ENCODE measurements at regions not wholly inside any gene's neighbourhood (a gene's known extent, or its start where the extent isn't known, plus 50 kb on each side); places are given as distances from the start of the nearest gene placed in this dataset.

- intact Hi-C loops (cut with DNase I): no loop called here
- DNase-seq (no peak), ATAC-seq (ENCODE audit: poor library complexity) (no peak)
Observed at GRCh38 chr7:88386665-88387156, 80.0 kb upstream of the STEAP4 start.

GRCh38 chr7:88377434-88377833, 70.7 kb upstream of the STEAP4 start:
- DNase-seq (no peak), ATAC-seq (ENCODE audit: poor library complexity) (no peak)
- intact Hi-C loops (cut with DNase I): no loop called here

DNA sequence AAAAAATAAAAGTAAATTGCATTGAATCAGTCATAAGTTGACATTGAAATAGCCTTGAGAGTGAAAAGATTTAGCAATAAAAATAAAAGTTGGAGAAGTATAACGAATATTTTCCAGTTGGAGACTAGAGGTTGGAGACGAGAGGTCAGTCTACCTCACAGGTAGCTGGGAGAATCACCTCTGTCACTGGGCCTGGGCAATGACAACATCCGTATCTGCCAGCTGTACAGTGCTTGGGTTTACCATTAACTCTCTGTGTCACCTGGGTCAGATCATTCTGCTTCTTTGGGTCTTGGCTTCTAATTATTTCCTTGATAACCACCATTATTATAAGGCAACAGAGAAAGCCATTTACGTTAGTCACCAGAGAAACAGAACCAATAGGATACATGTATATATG, 62.0 kb upstream of the STEAP4 start:
- ATAC-seq (ENCODE audit: poor library complexity): no peak
- intact Hi-C loops (cut with DNase I): no loop called here
- no peak for DNase-seq

- no peak for ATAC-seq (ENCODE audit: poor library complexity)
- intact Hi-C loops (cut with DNase I): no loop called here
Observed at GRCh38 chr7:88366845-88367244, 60.2 kb upstream of the STEAP4 start.

GRCh38 chr7:88363869-88364268, 57.2 kb upstream of the STEAP4 start:
- intact Hi-C loops (cut with DNase I): no loop called here
- ATAC-seq (ENCODE audit: poor library complexity) (no peak), DNase-seq (no peak)

More at GRCh38 chr7:88366845-88367244, 60.2 kb upstream of the STEAP4 start:
- DNase-seq: no peak

DNA sequence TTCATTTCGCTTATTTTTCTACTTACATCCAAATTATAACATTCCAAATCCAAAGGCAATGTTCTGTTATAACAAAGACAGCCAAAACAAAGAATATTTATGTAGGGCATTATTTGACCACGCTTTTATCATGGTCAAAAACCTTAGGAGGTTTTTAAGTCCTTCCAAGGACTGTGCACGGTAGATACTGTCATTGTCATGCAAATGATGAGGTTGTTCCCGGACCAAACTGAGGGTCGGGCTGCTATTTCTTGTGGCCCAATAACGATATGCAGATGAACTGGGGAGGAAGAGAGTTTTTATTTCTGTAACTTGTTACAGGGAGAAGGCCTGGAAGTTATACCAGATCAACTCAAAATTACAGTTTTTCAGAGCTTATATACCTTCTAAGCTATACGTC, 56.6 kb upstream of the STEAP4 start:
- no peak for DNase-seq
- intact Hi-C loops (cut with DNase I): no loop called here
- no peak for ATAC-seq (ENCODE audit: poor library complexity)

DNA sequence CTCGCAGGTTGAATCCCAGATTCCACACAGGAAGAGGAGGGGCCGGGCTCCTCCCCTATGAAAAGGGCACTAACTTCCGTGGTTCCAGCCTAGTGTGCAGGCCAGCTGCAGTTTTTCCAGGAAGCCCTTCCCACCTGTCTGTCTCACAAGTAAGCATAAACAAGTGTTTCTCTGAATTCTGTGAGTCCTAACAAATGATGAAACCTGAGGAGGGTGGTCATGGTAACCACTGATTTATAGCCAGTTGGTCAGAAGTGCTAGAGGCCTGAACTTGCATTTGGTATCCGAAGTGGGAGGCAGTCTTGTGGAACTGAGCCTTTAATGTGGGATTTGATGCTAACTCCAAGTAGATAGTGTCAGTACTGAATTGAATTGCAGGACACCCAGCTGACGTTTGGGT, 54.7 kb upstream of the STEAP4 start:
- ATAC-seq (ENCODE audit: poor library complexity) (no peak), DNase-seq (no peak)
- intact Hi-C loops (cut with DNase I): no loop called here

GRCh38 chr7:88358881-88359280, 52.2 kb upstream of the STEAP4 start:
- intact Hi-C loops (cut with DNase I): loop anchor here (2.0 kb wide), 1 partner anchor 116 kb away; no protein-coding TSS in a partner anchor
- no peak for ATAC-seq (ENCODE audit: poor library complexity)
- DNase-seq: no peak

GRCh38 chr7:88358526-88358838, 51.8 kb upstream of the STEAP4 start:
- intact Hi-C loops (cut with DNase I): loop anchor here (2.0 kb wide), 1 partner anchor 116 kb away; no protein-coding TSS in a partner anchor
- no peak for DNase-seq
- no peak for ATAC-seq (ENCODE audit: poor library complexity)

- ATAC-seq (ENCODE audit: poor library complexity): peak; percentile 97
- intact Hi-C loops (cut with DNase I): loop anchor here (2.0 kb wide), 1 partner anchor 115 kb away; no protein-coding TSS in a partner anchor
- no peak for DNase-seq
Observed at GRCh38 chr7:88357781-88358525, 51.3 kb upstream of the STEAP4 start.

DNA sequence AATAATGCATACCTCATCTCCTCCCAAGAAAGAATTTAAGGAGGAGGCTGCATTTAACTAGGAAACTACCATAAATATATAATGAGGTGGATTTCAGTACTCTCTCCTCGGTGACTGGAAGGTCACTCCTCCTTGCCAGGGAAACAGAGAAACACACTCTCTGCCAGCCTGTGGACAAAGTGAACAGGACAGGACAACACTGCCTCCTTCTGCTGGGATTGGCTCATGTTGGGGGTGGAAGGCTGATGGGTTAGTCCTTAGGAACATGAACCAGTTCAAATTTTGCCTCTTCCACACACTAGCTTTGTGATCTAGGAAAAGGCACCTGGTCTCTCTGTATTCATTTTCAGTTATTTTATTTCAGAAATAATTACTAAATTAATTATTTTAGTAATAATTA, 50.6 kb upstream of the STEAP4 start:
- intact Hi-C loops (cut with DNase I): no loop called here
- DNase-seq: no peak
- ATAC-seq (ENCODE audit: poor library complexity): peak; percentile 84
